Spleen (tissue), 11 donors: ENCODE measurements at regions not wholly inside any gene's neighbourhood (a gene's known extent, or its start where the extent isn't known, plus 50 kb on each side); places are given as distances from the start of the nearest gene placed in this dataset.

Source experiments
- DNase-seq: peaks from one replicate; pipeline ENCODE4 v3.0.0-alpha.2; 2020
- H3K27ac ChIP-seq, 8 donors: fragments of 200-600 bp; sonication (generic) in 7 of 8; 1 replicate in 4 of 8; 2 replicates in 4 of 8; pipeline versions ENCODE4 v1.5.0 to v1.8.0; 2016 to 2021; ENCODE audit warnings: inconsistent platforms in 4 of 8, mild to moderate bottlenecking in 4 of 8, moderate library complexity in 1 of 8
- H3K27me3 ChIP-seq, 7 donors: fragments of 200-600 bp; sonication (generic) in 6 of 7; replicated peaks in 1 of 7; 1 replicate in 4 of 7; 2 replicates in 3 of 7; pipeline versions ENCODE4 v1.5.0 to v1.8.0; 2016 to 2021; ENCODE audit warnings: inconsistent platforms in 3 of 7, mild to moderate bottlenecking in 1 of 7
- H3K36me3 ChIP-seq, 6 donors: fragments of 200-600 bp; sonication (generic) in 5 of 6; 1 replicate in 4 of 6; 2 replicates in 2 of 6; pipeline versions ENCODE4 v1.5.0 to v1.8.0; 2016 to 2021; ENCODE audit warnings: inconsistent platforms in 2 of 6
- H3K4me1 ChIP-seq, 6 donors: fragments of 200-600 bp; sonication (generic) in 5 of 6; 1 replicate in 3 of 6; 2 replicates in 3 of 6; pipeline versions ENCODE4 v1.5.0 to v1.8.0; 2016 to 2021; ENCODE audit warnings: inconsistent platforms in 3 of 6
- H3K4me3 ChIP-seq, 8 donors: fragments of 200-600 bp; sonication (generic) in 7 of 8; 1 replicate in 4 of 8; 2 replicates in 4 of 8; pipeline versions ENCODE4 v1.5.0 to v1.8.0; 2016 to 2021; ENCODE audit warnings: inconsistent platforms in 4 of 8, mild to moderate bottlenecking in 4 of 8, moderate library complexity in 2 of 8
- H3K9me3 ChIP-seq, 8 donors: fragments of 200-600 bp; sonication (generic) in 7 of 8; 1 replicate in 4 of 8; 2 replicates in 4 of 8; pipeline versions ENCODE4 v1.5.0 to v1.8.0; 2016 to 2021; ENCODE audit warnings: inconsistent platforms in 4 of 8
- POLR2A ChIP-seq, 3 donors: fragments of 450-650 bp; IDR thresholded peaks; one replicate each; pipeline ENCODE4 v1.5.1; 2017; ENCODE audit warnings: antibody characterized with exemption in 3 of 3, mild to moderate bottlenecking in 1 of 3
- POLR2AphosphoS5 ChIP-seq, 3 donors: sonication (generic); formaldehyde crosslinking; IDR thresholded peaks; one replicate each; pipeline ENCODE4 v1.5.1; 2017; ENCODE audit warnings: antibody characterized with exemption in 3 of 3
- WGBS, 5 donors: extraction: QIAGEN DNeasy Blood & Tissue Kit in 3 of 5; methylation state at CpG; one replicate each; pipeline versions ENCODE4 v1.1.5 to v1.1.7; 2013 to 2018; 5-methylcytosine and 5-hydroxymethylcytosine counted together
- intact Hi-C: fragments of 100-400 bp; cut with DNase I; formaldehyde crosslinking; loops from one replicate; pipeline ENCODE4 v1.15.0; 2023; ENCODE audit warnings: low total_unique reads
- TF ChIP-seq, protein P1 (sequence below), 11 experiments: fragments of 200-600 bp in 7 of 11; fragments of 450-650 bp in 4 of 11; sonication (generic) in 4 of 11; IDR thresholded peaks in 8 of 11; conservative IDR thresholded peaks in 3 of 11; 1 replicate in 7 of 11; 2 replicates in 4 of 11; pipeline versions ENCODE4 v1.4.0 to v1.8.0; 2016 to 2021; ENCODE audit warnings: antibody characterized with exemption in 11 of 11, inconsistent platforms in 4 of 11, mild to moderate bottlenecking in 1 of 11
- donor health status: healthy with polysubstance abuse.
- donor health status: DM: no; HTN: no; CAD: no; lungs with moderate emphysema.
- donor health status: DM: no; HTN: no; CAD: no.
- donor health status: Bipolar disorder and iron deficiency.
- donor health status: healthy.
- donor health status: DM: no; HTN: no; CAD: no.
- donor health status: DM: yes; HTN: yes; CAD: no.

DNA sequence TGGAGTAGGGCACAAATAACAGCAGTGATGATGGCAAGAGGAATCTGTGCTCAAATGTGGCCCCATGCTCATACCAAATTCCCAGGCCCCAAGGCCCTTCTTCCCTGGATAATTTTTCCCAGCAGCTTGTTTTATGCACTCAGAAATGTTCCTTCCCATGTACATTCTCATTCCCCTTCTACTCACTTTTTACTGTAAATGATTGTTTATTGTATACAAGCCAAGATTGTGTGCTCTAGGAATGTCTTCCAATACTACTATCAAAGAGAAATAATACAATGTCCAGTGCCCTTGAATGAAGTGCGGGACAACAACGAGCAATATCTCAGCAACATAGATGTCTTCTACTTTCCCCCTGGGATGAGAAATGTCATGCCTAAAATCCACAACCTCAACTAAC is 201.6 kb downstream of the ICOS start:
- Histone ChIP-seq H3K9me3 (no peaks in the 10 kb centered on the region), H3K4me3 (no peak overlapping the region), H3K4me1 (no peaks in the 10 kb centered on the region), H3K27me3 (no peaks in the 10 kb centered on the region), H3K36me3 (no peaks in the 10 kb centered on the region), H3K27ac (no peak overlapping the region)
- intact Hi-C loops = no loop called here
- 74 to 89% (median 83%) methylated on average over 2 of the region's 2 CpGs for WGBS, 5 donors
- no peak for DNase-seq
- TF ChIP-seq, protein P1, sequence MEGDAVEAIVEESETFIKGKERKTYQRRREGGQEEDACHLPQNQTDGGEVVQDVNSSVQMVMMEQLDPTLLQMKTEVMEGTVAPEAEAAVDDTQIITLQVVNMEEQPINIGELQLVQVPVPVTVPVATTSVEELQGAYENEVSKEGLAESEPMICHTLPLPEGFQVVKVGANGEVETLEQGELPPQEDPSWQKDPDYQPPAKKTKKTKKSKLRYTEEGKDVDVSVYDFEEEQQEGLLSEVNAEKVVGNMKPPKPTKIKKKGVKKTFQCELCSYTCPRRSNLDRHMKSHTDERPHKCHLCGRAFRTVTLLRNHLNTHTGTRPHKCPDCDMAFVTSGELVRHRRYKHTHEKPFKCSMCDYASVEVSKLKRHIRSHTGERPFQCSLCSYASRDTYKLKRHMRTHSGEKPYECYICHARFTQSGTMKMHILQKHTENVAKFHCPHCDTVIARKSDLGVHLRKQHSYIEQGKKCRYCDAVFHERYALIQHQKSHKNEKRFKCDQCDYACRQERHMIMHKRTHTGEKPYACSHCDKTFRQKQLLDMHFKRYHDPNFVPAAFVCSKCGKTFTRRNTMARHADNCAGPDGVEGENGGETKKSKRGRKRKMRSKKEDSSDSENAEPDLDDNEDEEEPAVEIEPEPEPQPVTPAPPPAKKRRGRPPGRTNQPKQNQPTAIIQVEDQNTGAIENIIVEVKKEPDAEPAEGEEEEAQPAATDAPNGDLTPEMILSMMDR (IDR thresholded peaks at IDR 0.05 in 8 of 11, conservative IDR thresholded peaks at IDR 0.05 in 3 of 11) = no peak
- no peak for TF ChIP-seq POLR2AphosphoS5 (IDR thresholded peaks at IDR 0.05)

GRCh38 chr2:204140246-204140645 is 203.7 kb downstream of the ICOS start:
- 73 to 85% (median 83%) methylated on average over 3 of the region's 3 CpGs for WGBS, 5 donors
- TF ChIP-seq, protein P1 (IDR thresholded peaks at IDR 0.05 in 8 of 11, conservative IDR thresholded peaks at IDR 0.05 in 3 of 11) = no peak
- TF ChIP-seq POLR2A (IDR thresholded peaks at IDR 0.05) (no peak), POLR2AphosphoS5 (IDR thresholded peaks at IDR 0.05) (no peak)

GRCh38 chr2:204143216-204144014 is 206.9 kb downstream of the ICOS start:
- 86 to 89% (median 87%) methylated on average over 14 of the region's 14 CpGs for WGBS, 5 donors
- intact Hi-C loops = no loop called here

More at GRCh38 chr2:204140246-204140645, 203.7 kb downstream of the ICOS start:
- Histone ChIP-seq H3K36me3 (no peaks in the 10 kb centered on the region), H3K4me3 (no peak overlapping the region), H3K27ac (no peak overlapping the region), H3K4me1 (peaks cover 0 to 6% (median 4%) of the 10 kb centered on the region in 6 donors), H3K27me3 (peaks cover 0 to 1% (median 0%) of the 10 kb centered on the region in 7 donors), H3K9me3 (no peaks in the 10 kb centered on the region)
- intact Hi-C loops = no loop called here
- no peak for DNase-seq

GRCh38 chr2:204144492-204144891 is 207.9 kb downstream of the ICOS start:
- no peak for TF ChIP-seq POLR2AphosphoS5 (IDR thresholded peaks at IDR 0.05)
- peaks cover 0 to 7% (median 0%) of the 10 kb centered on the region in 7 donors for H3K27me3 ChIP-seq
- H3K4me3 ChIP-seq = no peak overlapping the region
- 77 to 97% (median 91%) methylated on average over 3 of the region's 3 CpGs for WGBS, 5 donors
- intact Hi-C loops = no loop called here
- H3K9me3 ChIP-seq = no peaks in the 10 kb centered on the region
- no peak for DNase-seq
- H3K4me1 ChIP-seq = peaks cover 0 to 14% (median 9%) of the 10 kb centered on the region in 6 donors
- no peak overlapping the region for H3K27ac ChIP-seq
- no peaks in the 10 kb centered on the region for H3K36me3 ChIP-seq

More at GRCh38 chr2:204143216-204144014, 206.9 kb downstream of the ICOS start:
- H3K36me3 ChIP-seq = no peaks in the 10 kb centered on the region
- no peak for DNase-seq
- peaks cover 0 to 7% (median 0%) of the 10 kb centered on the region in 7 donors for H3K27me3 ChIP-seq
- H3K4me3 ChIP-seq = no peak overlapping the region
- peaks cover 0 to 14% (median 9%) of the 10 kb centered on the region in 6 donors for H3K4me1 ChIP-seq
- TF ChIP-seq POLR2A (IDR thresholded peaks at IDR 0.05) (no peak), POLR2AphosphoS5 (IDR thresholded peaks at IDR 0.05) (no peak)
- TF ChIP-seq, protein P1 (IDR thresholded peaks at IDR 0.05 in 8 of 11, conservative IDR thresholded peaks at IDR 0.05 in 3 of 11) = no peak
- no peaks in the 10 kb centered on the region for H3K9me3 ChIP-seq
- no peak overlapping the region for H3K27ac ChIP-seq
